Central memory CD8-positive, alpha-beta T cell (primary cell): ENCODE measurements at regions not wholly inside any gene's neighbourhood (a gene's known extent, or its start where the extent isn't known, plus 50 kb on each side); places are given as distances from the start of the nearest gene placed in this dataset.

Experiments
- ATAC-seq: fragments of 150-1000 bp; cut with Tn5 transposase; replicated peaks from 2 replicates; pipeline ENCODE4 v1.10.0; 2022; ENCODE audit warnings: mild to moderate bottlenecking, moderate FRiP score, moderate number of reproducible peaks; ENCODE audit not compliant: poor library complexity, severe bottlenecking; ENCODE audit errors: extremely low read depth
- DNase-seq, 2 donors: peaks; one replicate each; pipeline ENCODE4 v3.0.0; 2021; ENCODE audit warnings: low spot score in 2 of 2
- H3K27ac Mint-ChIP-seq: one replicate; pipeline ENCODE4 v1.8.0; 2022; ENCODE audit warnings: low read depth, mild to moderate bottlenecking, moderate library complexity, mixed read lengths
- H3K27me3 Mint-ChIP-seq: one replicate; pipeline ENCODE4 v1.8.0; 2022; ENCODE audit warnings: mixed read lengths
- H3K36me3 Mint-ChIP-seq: one replicate; pipeline ENCODE4 v1.8.0; 2022; ENCODE audit warnings: mild to moderate bottlenecking, moderate library complexity, mixed read lengths; ENCODE audit not compliant: insufficient read depth
- H3K4me1 Mint-ChIP-seq: one replicate; pipeline ENCODE4 v1.8.0; 2022; ENCODE audit warnings: mixed read lengths
- H3K4me3 Mint-ChIP-seq: one replicate; pipeline ENCODE4 v1.8.0; 2022; ENCODE audit warnings: mild to moderate bottlenecking, moderate library complexity, mixed read lengths
- H3K9me3 Mint-ChIP-seq: one replicate; pipeline ENCODE4 v1.8.0; 2022; ENCODE audit warnings: mixed read lengths

DNA sequence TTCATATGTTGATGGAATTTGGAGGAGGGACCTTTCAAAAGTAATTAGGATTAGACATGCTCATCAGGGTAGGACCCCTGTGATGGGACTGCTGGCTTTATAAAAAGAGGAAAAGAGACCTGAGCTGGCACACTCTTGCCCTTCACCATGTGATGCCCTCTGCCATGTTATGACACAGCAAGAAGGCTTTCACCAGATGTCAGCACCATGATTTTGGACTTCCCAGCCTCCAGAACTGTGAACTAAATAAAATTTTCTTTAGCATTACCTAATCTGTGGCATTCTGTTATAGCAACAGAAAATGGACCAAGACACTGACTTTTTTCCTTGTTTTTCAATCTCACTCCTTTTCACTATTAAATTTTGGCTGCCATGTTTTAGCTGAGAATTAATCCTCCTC, 105.0 kb upstream of the TMPO start:
- ATAC-seq (no peak), DNase-seq (no peak)
- Mint-ChIP-seq H3K27ac (no peak overlapping the region), H3K4me3 (no peak overlapping the region), H3K4me1 (peaks cover 10% of the 10 kb centered on the region), H3K9me3 (no peaks in the 10 kb centered on the region), H3K36me3 (no peaks in the 10 kb centered on the region), H3K27me3 (peaks cover 9% of the 10 kb centered on the region)

DNA sequence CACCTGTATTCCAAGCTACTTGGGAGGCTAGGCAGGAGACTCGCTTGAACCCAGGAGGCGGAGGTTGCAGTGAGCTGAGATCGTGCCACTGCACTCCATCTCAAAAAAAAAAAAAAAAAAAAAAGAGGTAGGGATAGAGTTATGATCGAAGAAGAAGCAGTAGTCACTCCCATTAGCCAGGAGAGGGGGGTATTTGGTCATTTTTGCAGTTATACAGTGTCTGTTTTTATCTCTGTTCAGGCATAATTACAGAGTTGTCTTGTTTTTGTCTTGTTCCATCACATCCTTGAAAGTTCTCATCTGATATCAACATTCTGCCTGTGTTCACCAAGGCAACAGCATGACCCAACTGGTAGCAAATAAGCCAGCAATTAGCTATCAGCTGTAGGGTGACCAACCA, 98.5 kb upstream of the TMPO start:
- ATAC-seq (no peak), DNase-seq (no peak)
- Mint-ChIP-seq H3K4me3 (no peak overlapping the region), H3K4me1 (no peaks in the 10 kb centered on the region), H3K27me3 (peaks cover 18% of the 10 kb centered on the region), H3K27ac (no peak overlapping the region), H3K9me3 (no peaks in the 10 kb centered on the region), H3K36me3 (no peaks in the 10 kb centered on the region)

DNA sequence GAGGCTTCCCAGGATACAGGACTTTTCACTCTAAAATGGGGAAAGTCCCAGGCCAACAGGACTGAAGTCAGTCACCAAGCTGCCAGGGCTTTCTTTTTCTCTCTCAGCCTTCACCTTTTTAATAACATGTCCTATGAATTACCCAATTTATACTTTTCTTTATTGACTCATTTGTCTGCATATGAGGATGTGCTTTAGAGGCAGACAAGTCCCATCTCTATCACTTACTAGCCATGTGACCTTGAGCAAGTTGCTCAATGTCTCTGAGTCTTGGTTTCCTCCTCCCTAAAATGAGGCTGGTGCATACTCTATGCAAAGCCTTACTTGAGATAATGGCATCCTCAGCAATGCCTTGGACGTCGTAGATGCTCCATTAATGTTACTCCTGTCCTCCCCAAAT, 98.1 kb upstream of the TMPO start:
- no peak overlapping the region for H3K4me3 Mint-ChIP-seq
- no peak for DNase-seq
- no peaks in the 10 kb centered on the region for H3K9me3 Mint-ChIP-seq
- H3K4me1 Mint-ChIP-seq: no peaks in the 10 kb centered on the region
- no peaks in the 10 kb centered on the region for H3K36me3 Mint-ChIP-seq
- no peak for ATAC-seq
- H3K27me3 Mint-ChIP-seq: peaks cover 18% of the 10 kb centered on the region
- no peak overlapping the region for H3K27ac Mint-ChIP-seq

DNA sequence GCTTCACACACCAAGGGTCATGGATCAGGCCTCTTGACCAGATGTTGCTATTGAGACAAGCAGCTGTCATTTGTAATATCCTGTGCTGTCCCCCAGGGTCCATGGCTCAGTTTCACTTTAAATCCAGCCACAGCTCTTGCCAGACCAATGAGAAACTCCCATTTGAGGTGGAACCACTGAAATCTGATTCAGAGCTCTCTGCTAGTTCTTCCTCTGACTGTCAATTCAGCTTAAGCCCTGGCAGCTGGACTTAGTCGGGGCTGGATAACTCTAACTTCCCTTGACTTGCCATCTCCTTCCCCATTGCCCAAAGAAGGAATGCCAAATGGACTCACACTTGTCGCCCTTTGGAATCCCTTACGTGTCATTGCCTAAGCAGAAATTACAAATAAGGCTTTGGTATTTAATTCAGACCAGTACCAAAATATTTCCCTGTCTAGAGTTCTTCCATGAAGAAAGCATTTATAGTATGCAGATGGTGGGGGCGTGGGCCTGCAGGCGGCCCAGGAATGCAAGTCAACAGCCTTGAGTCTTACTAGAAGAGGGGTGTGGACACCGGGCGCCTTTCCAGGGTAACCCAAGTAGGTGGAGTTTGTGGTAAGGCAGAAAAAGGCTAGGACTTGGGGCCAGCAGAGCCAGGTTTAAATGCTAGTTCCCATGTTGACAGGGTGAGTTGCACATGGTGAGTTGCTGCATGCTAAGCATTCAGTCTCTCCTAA, 96.9 kb upstream of the TMPO start:
- no peaks in the 10 kb centered on the region for H3K9me3 Mint-ChIP-seq
- DNase-seq (no peak), ATAC-seq (no peak)
- peaks cover 18% of the 10 kb centered on the region for H3K27me3 Mint-ChIP-seq
- H3K36me3 Mint-ChIP-seq: no peaks in the 10 kb centered on the region
- H3K4me1 Mint-ChIP-seq: no peaks in the 10 kb centered on the region
- H3K27ac Mint-ChIP-seq: no peak overlapping the region
- no peak overlapping the region for H3K4me3 Mint-ChIP-seq

DNA sequence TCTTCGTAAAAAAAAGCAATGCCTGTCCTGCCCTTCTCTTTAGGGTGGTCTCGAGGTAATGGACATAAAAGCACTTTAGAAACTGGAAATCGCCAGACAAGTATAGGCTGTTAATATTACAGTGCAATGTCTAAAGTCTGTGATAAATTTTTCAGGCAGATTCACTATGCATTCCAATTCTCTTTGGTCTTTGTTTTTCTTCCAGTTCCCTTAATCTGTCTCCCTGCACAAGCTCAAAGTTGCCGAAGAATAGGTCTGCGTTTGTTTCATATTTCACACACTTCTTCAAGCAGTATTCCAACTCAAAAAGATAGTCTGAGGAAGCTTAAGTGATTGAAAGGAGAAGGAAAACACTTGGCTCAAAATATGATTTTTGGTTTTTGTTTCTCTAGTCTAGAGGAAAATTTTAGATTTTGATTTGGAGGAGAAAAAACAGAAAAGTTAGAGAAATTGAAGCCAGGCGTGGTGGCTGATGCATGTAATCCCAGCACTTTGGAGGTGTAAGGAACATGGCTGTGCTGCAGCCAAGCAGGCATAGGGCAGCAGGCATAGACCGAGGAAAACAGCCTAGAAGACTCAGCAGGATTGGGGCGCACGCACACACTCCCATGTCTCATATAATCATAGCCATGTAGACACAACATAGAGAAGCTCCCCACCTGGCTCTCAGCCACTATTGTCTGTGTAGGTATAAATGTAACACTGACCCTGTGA, 96.2 kb upstream of the TMPO start:
- Mint-ChIP-seq H3K36me3 (no peaks in the 10 kb centered on the region), H3K4me3 (no peak overlapping the region), H3K27ac (no peak overlapping the region), H3K27me3 (peaks cover 16% of the 10 kb centered on the region), H3K9me3 (no peaks in the 10 kb centered on the region), H3K4me1 (no peaks in the 10 kb centered on the region)
- ATAC-seq (no peak), DNase-seq (no peak)

DNA sequence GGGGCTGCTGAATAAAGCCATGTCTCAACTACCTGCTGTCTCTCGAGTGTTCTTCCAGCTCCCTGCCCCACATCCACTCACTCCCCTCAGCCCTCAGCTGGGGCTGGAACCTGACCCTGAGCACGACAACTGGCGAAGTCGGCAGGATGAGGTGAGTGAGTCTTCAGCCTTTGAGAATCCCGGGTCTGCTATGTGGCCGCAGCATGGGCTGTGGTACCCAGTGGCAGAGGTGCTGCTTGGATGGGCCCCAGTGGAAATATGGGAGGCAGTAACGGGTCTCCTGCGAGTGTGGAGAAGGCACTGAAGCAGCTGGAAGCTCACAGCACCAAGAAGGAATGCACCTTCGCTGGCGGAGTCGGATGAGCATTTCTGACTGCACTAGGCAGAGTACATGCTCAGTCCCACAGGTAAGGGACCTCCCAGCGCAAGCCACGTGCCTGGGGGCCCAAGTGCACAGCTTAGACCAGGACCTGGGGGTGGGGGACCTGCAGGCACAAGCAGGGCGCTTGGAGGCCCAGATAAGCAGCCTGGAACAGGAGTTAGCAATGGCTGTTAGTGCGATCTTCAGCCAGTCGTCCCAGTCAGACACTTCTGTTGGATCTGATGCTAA, 95.5 kb upstream of the TMPO start:
- Mint-ChIP-seq H3K36me3 (no peaks in the 10 kb centered on the region), H3K4me1 (no peaks in the 10 kb centered on the region), H3K9me3 (no peaks in the 10 kb centered on the region), H3K27me3 (peaks cover 9% of the 10 kb centered on the region), H3K4me3 (no peak overlapping the region), H3K27ac (no peak overlapping the region)
- ATAC-seq: no peak
- DNase-seq: no peak

DNA sequence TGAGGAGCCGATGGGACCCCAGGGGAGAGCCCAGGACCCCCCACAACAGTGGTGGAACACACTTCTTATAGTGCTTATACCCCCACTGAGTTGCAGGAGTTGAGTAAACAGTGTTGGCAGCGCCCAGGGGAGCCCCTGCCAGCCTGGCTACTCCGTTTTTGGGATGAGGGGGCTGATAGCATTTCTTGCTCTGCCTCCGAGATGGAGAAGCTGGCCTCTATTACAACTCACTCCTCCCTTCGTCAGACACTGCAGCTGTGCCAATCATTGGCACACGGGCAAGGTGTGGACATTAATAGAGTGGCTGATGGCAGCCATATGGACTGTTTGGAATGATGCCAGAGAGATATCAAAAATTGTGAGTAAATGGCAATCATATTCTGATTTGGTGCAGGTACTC, 94.9 kb upstream of the TMPO start:
- Mint-ChIP-seq H3K36me3 (no peaks in the 10 kb centered on the region), H3K4me1 (no peaks in the 10 kb centered on the region), H3K27me3 (peaks cover 9% of the 10 kb centered on the region), H3K4me3 (no peak overlapping the region), H3K9me3 (no peaks in the 10 kb centered on the region), H3K27ac (no peak overlapping the region)
- ATAC-seq (no peak), DNase-seq (no peak)

DNA sequence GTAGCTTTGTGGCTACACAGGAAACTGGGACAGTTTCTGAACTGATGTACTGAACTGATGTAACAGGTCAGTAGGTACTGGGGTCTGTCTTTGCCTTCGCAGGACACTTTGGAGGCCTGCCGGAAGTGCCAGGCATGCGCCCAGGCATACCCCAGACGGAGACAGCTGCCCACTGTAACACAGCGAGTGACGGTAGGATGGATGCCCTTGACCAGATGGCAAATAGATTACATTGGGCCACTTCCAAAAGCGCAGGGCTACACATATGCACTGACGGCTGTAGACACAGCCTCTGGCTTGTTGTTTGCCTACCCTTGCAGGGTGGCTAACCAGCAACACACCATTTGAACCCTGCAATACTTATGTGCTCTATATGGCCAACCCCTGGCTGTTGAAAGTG, 94.1 kb upstream of the TMPO start:
- DNase-seq (no peak), ATAC-seq (no peak)
- peaks cover 9% of the 10 kb centered on the region for H3K27me3 Mint-ChIP-seq
- H3K4me1 Mint-ChIP-seq: no peaks in the 10 kb centered on the region
- H3K9me3 Mint-ChIP-seq: no peaks in the 10 kb centered on the region
- H3K4me3 Mint-ChIP-seq: no peak overlapping the region
- no peak overlapping the region for H3K27ac Mint-ChIP-seq
- H3K36me3 Mint-ChIP-seq: no peaks in the 10 kb centered on the region

DNA sequence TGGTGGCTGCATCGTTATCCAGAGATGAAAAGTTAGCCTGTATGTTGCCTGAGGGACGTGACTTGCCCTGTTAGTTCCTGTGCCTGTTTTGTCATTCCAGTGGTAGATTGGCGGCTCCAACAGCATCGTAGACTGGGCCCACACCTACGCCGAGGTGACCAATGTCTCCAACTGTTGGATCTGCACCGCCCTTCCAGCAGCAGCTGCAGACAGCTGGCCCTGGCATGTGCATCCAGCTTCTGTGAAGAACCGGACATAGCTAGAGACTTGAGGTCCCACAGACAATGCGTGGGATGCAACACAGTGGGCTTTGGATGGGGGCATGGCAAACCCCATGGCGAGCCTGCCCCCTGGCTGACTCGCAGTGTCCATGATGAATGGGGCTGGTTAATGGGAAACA, 93.0 kb upstream of the TMPO start:
- ATAC-seq (no peak), DNase-seq (no peak)
- H3K9me3 Mint-ChIP-seq: no peaks in the 10 kb centered on the region
- no peaks in the 10 kb centered on the region for H3K4me1 Mint-ChIP-seq
- H3K4me3 Mint-ChIP-seq: no peak overlapping the region
- H3K27me3 Mint-ChIP-seq: peaks cover 9% of the 10 kb centered on the region
- no peaks in the 10 kb centered on the region for H3K36me3 Mint-ChIP-seq
- no peak overlapping the region for H3K27ac Mint-ChIP-seq

DNA sequence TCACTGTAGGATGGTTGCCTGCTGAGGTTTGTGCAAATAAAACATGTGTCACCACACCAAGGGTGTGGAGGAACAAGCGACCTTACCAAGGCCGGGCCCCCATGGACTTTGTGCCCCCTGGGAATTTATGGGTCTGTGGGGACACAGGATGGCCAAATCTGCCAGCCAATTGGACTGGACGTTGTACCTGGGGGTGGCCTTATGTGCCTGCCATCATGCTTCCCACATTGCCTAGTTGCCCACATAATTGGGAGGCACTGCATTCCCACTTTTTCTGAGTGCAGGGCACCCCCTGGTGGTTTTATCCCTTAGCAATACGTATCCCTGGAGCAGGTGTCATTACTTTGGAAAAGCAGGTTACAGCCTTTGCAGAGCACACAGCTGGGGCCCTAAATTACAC, 92.6 kb upstream of the TMPO start:
- no peak overlapping the region for H3K27ac Mint-ChIP-seq
- ATAC-seq (no peak), DNase-seq (no peak)
- peaks cover 9% of the 10 kb centered on the region for H3K27me3 Mint-ChIP-seq
- no peaks in the 10 kb centered on the region for H3K36me3 Mint-ChIP-seq
- no peaks in the 10 kb centered on the region for H3K4me1 Mint-ChIP-seq
- no peaks in the 10 kb centered on the region for H3K9me3 Mint-ChIP-seq
- H3K4me3 Mint-ChIP-seq: no peak overlapping the region

DNA sequence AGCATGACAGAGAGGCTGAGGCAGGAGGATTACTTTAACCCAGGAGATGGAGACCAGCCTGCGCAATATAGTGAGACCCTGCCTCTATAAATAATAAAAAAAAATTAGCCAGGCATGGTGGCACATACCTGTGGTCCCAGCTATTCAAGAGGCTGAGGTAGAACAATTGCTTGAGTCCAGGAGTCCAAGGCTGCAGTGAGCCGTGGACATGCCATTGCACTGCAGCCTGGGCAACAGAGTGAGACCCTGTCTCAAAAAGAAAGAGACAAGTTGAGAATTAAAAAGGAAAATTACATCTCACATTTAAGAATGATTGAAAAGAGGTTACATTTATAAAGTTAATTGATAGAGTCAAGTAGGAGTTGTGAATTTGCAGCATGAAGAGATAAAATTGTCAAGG, 91.4 kb upstream of the TMPO start:
- Mint-ChIP-seq H3K27me3 (peaks cover under 1% of the 10 kb centered on the region), H3K9me3 (no peaks in the 10 kb centered on the region)
- DNase-seq: no peak

DNA sequence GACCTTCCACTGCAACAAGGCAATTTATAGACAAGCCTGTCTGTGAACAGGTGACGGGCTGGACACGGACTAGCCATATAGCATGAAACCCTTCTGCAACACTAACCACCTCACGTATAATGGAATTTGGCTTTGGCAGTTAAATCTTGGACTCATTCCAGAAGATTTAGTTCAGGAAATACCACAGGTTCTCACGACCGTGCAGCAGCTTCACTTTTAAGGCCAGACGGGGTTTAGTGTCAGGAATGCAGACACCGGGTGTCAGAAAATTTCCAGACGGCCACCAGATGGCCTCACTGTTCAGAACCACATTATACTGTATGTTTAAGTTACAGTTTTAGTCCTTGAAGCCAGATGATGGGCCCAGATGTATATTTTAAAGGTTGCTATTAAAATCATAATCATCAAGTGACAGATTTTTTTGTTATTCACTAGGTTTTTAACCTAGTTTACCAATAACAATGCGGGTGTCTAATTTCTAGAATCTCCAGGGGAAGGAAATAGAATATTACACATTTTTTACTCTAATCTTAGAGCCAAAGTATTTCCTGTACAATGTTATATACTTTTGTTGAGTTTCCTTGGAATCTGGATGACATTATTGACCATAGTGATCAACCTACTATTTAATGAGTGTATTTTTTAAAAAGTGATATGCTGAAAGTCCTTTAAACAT, 90.5 kb upstream of the TMPO start:
- no peak overlapping the region for H3K27ac Mint-ChIP-seq
- no peaks in the 10 kb centered on the region for H3K9me3 Mint-ChIP-seq
- no peaks in the 10 kb centered on the region for H3K36me3 Mint-ChIP-seq
- H3K4me3 Mint-ChIP-seq: no peak overlapping the region
- DNase-seq: peak; percentile 24 to 26
- no peaks in the 10 kb centered on the region for H3K27me3 Mint-ChIP-seq
- H3K4me1 Mint-ChIP-seq: no peaks in the 10 kb centered on the region
- ATAC-seq: peak; percentile 64

More for the DNA sequence above, 91.4 kb upstream of the TMPO start:
- H3K36me3 Mint-ChIP-seq: no peaks in the 10 kb centered on the region
- no peaks in the 10 kb centered on the region for H3K4me1 Mint-ChIP-seq
- no peak for ATAC-seq
- H3K27ac Mint-ChIP-seq: no peak overlapping the region
- no peak overlapping the region for H3K4me3 Mint-ChIP-seq

DNA sequence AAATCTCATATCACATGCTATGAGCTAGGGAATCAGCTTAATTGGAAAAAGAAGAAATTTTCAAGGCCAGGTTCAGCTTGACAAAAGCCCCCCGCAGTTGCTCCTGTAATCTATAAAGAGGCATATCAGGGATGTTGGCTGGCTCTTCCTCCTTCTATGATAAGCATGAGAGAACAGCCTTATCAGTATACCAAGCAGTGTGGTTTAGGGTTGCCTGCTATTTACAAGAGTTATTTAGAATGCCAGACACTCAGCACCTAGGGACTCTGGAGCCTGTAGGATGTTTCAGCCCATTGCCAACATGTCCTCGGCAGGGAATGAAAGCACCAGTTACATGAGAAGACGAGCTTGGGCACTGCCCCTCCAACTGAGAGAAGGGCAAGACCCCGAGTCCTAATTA, 89.5 kb upstream of the TMPO start:
- Mint-ChIP-seq H3K27ac (no peak overlapping the region), H3K9me3 (no peaks in the 10 kb centered on the region), H3K36me3 (no peaks in the 10 kb centered on the region), H3K4me1 (no peaks in the 10 kb centered on the region), H3K27me3 (no peaks in the 10 kb centered on the region), H3K4me3 (no peak overlapping the region)
- ATAC-seq (no peak), DNase-seq (no peak)
